HG02642 (cell line): ENCODE measurements at regions not wholly inside any gene's neighbourhood (a gene's known extent, or its start where the extent isn't known, plus 50 kb on each side); places are given as distances from the start of the nearest gene placed in this dataset.
"Not testable (repeated sequence)": the region's sequence is repeated elsewhere in the genome, so short reads cannot be mapped to it uniquely, and the experiment has no call there.

ENCODE experiments used
- ATAC-seq: cut with Tn5 transposase; IDR thresholded peaks from one replicate; pipeline ENCODE4 v1.9.1; 2021; ENCODE audit warnings: mild to moderate bottlenecking; ENCODE audit not compliant: unreplicated experiment, poor library complexity

- ATAC-seq = not testable (repeated sequence)
These were observed 73.5 kb downstream of the NPIPA8 start for GRCh38 chr16:18263046-18263445.

GRCh38 chr16:18261848-18262247 is 74.7 kb downstream of the NPIPA8 start:
- not testable (repeated sequence) for ATAC-seq

DNA sequence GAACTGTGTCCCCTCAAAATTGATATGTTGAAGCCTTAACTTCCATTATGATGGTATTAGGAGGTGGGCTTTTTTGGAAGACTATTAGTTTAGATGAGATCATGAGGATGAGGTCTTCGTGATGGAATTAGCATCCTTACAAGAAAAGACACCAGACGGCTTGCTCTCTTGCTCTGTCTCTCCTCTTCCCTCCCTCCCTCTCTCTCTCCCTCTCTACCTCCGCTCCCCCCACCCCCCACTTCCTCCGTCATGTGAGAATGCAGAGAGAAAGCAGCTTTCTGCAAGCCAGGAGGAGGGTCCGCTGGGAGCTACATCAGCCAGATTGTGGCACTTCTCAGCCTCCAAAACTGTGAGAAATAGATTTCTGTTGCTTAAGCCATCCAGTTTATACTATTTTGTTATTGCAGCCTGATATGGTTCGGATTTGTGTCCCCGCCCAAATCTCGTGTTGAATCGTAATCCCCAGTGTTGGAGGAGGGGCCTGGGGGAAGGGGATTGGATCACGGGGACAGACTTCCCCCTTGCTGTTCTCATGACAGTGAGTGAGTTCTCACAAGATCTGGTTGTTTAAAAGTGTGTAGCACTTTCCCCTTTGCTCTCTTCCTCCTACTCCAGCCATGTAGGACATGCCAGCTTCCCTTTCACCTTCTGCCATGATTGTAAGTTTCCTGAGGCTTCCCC is 76.9 kb downstream of the NPIPA8 start:
- ATAC-seq = not testable (repeated sequence)

DNA sequence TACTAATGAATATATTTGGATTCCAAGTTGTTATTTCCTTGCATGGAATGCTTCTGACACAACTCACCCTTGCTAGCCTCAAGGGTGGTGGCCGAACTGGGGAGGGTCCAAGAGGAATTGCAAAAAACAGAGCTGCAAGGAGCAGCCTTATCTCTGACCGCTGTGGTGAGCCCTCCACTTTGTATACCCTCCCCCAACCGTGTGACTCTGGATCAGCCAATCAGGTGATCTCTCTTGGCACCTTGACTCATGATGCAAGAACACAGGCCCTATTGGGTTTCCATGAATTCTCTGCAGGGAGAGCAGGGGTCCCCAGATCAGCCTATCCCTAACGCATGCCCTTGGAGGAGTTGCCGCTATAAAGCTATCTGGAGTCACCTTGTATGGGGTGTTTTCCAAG is 83.6 kb downstream of the NPIPA8 start:
- not testable (repeated sequence) for ATAC-seq

DNA sequence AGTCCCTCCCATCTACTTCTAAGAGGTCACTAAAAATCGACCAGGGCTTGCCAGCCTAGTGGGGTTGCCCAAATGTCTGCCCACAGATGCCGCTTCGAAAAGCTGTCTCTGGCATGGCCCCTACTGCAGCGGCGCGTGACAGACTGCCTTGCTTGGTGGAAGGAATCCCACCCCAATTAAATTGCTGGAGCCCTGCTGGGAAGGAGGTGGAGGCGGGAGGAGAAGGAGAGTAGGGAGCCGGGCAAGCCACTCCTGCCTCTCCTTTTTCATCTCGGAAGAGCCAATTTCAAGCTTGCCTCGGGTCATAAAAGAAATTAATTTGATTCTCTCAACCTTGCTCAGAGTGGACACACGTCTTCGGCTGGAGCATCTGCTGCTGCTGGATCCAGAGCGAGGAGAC is 106.0 kb downstream of the NPIPA8 start:
- not testable (repeated sequence) for ATAC-seq

DNA sequence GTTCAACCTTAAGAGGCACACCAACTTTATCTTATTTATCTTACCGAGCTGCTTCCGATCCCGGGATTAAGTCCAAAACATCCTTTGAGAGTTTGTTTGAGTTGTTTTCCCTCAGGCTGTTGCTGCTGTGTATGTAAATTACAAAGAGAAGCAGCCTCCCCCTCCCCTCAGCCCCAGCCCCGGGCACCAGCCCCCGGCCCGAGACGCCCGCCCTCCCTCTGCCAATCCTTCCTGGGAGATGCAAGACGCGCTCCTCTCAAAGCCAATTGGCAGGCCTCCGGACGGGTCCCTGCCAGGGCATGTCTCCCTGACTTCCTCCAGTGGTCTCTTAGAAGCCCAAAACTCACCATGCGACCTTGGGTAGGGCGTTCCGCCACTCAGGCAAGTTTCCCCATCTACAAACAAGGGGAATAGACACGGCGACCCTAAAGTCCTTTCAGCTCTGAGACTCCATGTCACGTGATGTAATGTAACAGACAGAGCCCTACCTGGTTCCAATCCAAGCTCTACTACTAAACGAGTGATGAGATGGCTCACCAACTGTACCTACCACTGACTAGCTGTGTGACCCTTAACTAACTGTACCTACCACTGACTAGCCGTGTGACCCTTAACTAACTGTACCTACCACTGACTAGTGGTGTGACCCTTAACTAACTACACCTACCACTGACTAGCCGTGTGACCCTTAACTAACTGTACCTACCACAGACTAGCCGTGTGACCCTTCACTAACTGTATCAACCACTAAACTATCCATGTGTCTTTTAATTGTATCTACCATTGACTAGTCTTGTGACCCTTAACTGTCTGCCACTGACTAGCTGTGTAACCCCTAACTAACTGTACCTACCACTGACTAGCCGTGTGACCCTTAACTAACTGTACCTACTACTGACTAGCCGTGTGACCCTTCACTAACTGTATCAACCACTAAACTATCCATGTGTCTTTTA is 114.2 kb downstream of the NPIPA8 start:
- ATAC-seq = not testable (repeated sequence)

DNA sequence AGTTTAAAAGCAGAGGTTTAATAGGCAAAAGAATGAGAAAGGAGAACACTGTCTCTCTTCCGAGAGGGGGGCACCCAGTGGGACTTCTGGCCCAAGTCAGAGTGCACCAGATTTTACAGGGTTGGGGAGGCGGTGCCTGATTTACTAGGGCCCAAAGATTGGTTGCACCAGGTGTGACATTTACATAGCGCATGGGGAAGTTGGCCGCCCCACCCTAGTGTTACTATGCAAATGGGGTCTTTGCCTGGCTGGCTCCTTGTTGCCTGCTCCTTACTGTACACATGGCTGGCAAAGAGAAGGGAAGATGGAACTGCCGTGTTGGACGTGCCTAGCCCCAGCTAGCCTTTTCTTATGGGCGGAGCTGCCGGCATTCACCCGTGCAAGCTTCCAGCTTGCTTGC is 118.8 kb downstream of the NPIPA8 start:
- ATAC-seq = not testable (repeated sequence)

GRCh38 chr16:18216814-18217213 is 119.7 kb downstream of the NPIPA8 start:
- ATAC-seq = not testable (repeated sequence)

DNA sequence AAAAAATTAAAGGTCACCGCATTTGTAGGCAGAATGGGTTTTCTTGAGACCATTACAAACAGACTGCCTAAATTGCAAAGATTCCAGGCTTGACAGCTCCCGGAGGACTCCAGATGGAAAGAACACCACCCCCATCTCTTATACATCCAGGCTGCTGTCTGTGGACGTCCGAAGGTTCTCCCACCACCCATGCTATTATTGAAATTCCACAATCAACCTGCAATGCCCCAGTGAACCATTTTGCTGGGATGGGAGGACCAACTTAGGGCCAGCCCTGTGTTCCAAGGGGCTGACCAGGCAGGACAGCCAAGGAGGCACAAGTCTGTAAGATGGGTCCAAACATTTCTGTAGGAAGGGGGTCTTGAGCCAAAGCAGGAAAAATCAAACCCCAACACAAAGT is 122.7 kb downstream of the NPIPA8 start:
- ATAC-seq = not testable (repeated sequence)

- ATAC-seq = not testable (repeated sequence)
These were observed 125.0 kb downstream of the NPIPA8 start for GRCh38 chr16:18211505-18211904.

DNA sequence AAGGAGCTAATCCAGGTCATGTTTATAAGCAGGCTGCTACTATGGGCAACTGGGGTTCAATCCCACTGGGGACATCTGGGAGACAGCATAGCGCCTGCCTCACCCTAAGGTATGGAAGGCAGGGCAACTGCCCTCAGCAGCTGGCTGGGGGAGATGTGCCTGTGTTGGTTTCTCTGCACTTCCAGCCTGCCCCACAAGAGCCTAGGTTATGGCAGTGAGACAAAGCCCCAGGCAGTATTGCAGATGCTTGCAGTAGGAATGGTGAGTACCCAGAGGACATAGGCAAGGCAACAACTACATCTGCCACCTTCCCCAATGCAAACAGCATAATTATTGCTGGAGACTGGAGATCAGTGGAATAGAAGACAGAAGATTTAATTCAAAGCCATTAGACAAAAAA is 131.8 kb downstream of the NPIPA8 start:
- not testable (repeated sequence) for ATAC-seq

DNA sequence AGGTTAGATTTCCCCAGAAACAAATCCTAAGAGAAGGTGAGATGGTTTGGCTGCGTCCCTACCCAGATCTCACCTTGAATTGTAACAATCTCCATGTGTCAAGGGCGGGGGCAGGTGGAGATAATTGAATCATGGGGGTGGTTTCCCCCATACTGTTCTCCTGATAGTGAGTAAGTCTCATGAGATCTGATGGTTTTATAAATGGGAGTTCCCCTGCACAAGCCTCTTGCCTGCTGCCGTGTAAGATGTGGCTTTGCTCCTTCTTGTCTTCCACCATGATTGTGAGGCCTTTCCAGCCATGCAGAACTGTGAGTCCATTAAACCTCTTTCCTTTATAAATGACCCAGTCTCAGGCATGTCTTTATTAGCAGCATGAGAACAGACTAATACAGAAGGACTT is 132.2 kb downstream of the NPIPA8 start:
- ATAC-seq = not testable (repeated sequence)

DNA sequence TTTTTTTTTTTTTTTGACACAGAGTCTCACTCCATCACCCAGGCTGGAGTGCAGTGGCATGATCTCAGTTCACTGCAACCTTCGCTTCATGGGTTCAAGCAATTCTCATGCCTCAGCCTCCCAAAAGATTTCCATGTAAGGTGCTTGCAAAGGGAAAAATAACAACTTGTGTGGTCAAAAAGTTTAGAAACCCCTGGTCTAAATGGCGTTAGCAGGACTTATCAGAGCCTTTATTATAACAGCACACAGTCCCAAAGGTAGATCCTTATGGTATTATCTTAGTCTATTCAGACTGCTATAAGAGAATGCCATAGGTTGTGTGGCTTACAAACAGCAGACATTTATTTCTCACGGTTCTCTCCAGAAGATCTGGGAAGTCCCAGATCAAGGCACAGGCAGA is 135.0 kb downstream of the NPIPA8 start:
- ATAC-seq = not testable (repeated sequence)

GRCh38 chr16:18192389-18192788 is 144.1 kb downstream of the NPIPA8 start:
- not testable (repeated sequence) for ATAC-seq

GRCh38 chr16:18190179-18190578 is 146.4 kb downstream of the NPIPA8 start:
- ATAC-seq = not testable (repeated sequence)

- not testable (repeated sequence) for ATAC-seq
These were observed 151.8 kb downstream of the NPIPA8 start for GRCh38 chr16:18184755-18185154.

DNA sequence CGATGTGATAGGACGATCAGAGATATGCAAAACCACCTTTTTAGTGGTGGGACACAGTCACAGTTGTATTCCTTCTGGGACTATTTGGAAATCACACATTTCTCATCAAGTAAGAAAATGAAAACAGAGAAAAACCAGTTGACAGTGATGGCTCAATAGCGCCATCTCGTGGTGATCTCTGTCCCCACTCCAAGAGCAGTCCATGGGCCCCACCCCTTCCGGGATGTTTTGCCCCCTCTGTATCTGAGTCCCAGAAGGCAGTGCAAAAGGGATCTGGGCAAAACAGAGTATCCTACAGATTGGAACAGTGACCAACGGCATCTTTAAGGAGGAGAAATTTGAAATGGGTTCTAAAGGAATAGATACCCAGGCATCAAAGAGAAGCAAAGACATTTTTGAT is 155.5 kb downstream of the NPIPA8 start:
- ATAC-seq = not testable (repeated sequence)

DNA sequence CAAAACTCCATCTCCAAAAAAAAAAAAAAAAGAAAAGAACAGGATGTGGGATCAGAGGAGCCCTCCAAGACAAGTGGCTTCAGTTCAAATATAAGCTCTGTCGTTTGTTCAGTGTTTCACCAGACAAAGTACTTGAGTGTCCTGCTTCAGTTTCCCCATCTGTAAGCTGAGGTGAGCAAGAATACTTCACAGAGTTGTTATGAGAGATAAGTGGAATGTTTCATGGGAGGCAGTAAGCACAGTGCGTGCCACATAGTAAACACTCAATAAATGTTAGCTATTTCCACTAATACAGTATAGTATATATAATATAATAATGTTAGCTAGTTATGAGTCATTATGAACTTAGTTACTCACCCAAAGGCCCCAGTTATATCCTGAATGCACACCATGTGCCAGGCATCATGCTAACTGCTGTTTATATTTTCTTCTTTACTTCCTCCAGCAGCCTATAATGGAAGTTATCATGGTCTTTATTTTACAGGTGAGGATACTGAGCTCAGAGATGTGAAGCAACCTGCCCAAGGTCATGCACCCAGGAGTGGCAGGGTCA is 162.5 kb downstream of the NPIPA8 start:
- ATAC-seq = not testable (repeated sequence)

DNA sequence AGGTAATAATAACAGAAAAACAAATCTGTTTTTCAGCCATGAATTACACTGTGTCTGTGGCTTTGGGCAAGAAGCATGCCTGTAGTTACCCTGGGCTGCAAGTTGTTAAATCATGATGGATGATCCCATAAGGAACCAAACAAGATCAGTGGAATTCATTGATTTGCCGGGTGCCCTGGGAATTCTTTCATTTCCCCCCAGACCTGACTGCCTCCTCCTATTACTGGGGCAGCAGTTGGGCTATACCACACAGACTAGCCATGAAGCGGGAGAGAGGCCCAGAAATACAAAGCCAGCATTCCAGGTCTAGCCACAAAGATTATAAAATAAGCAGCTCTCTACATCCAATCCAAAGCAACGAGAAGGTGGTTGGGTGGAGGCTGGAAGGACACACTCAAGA is 174.2 kb downstream of the NPIPA8 start:
- ATAC-seq = not testable (repeated sequence)

GRCh38 chr16:18161224-18161623 is 175.3 kb downstream of the NPIPA8 start:
- ATAC-seq = not testable (repeated sequence)

GRCh38 chr16:18159185-18159584 is 177.4 kb downstream of the NPIPA8 start:
- ATAC-seq = not testable (repeated sequence)
